Spinal cord (tissue), 9 donors: ENCODE measurements at regions not wholly inside any gene's neighbourhood (a gene's known extent, or its start where the extent isn't known, plus 50 kb on each side); places are given as distances from the start of the nearest gene placed in this dataset.

ENCODE experiments used
- DNase-seq, 6 donors: peaks; one replicate each; pipeline versions ENCODE4 v3.0.0 to v3.0.0-alpha.2; 2013 to 2015; ENCODE audit warnings: low spot score in 6 of 6, low read depth in 4 of 6
- H3K27ac ChIP-seq: one replicate; pipeline ENCODE4 v1.5.1; 2013; ENCODE audit warnings: low read depth, low read length, control low read depth
- H3K27me3 ChIP-seq: one replicate; pipeline ENCODE4 v1.6.1; 2013; ENCODE audit warnings: low read length; ENCODE audit not compliant: control insufficient read depth, insufficient read depth
- H3K36me3 ChIP-seq: one replicate; pipeline ENCODE4 v1.6.1; 2013; ENCODE audit warnings: low read length; ENCODE audit not compliant: control insufficient read depth, insufficient read depth
- H3K4me1 ChIP-seq: one replicate; pipeline ENCODE4 v1.6.1; 2013; ENCODE audit warnings: low read length; ENCODE audit not compliant: control insufficient read depth, insufficient read depth
- H3K4me3 ChIP-seq: one replicate; pipeline ENCODE4 v1.5.1; 2013; ENCODE audit warnings: low read depth, low read length, control low read depth
- H3K9me3 ChIP-seq: one replicate; pipeline ENCODE4 v1.6.1; 2013; ENCODE audit warnings: low read length; ENCODE audit not compliant: control insufficient read depth, insufficient read depth
- WGBS: methylation state at CpG from one replicate; pipeline ENCODE4 v1.1.5; 2013; ENCODE audit warnings: missing lambda C conversion rate; ENCODE audit not compliant: insufficient coverage; 5-methylcytosine and 5-hydroxymethylcytosine counted together
- donor health status: healthy.

- Histone ChIP-seq H3K9me3 (no peaks in the 10 kb centered on the region), H3K36me3 (no peaks in the 10 kb centered on the region), H3K4me1 (peaks cover 52% of the 10 kb centered on the region), H3K27ac (no peak overlapping the region), H3K4me3 (no peak overlapping the region), H3K27me3 (no peaks in the 10 kb centered on the region)
- no peak for DNase-seq
- WGBS, result 66% methylated on average over 28 of the region's 30 CpGs
Measured at GRCh38 chr2:240289701-240290431, 145.6 kb upstream of the GPC1 start.

DNA sequence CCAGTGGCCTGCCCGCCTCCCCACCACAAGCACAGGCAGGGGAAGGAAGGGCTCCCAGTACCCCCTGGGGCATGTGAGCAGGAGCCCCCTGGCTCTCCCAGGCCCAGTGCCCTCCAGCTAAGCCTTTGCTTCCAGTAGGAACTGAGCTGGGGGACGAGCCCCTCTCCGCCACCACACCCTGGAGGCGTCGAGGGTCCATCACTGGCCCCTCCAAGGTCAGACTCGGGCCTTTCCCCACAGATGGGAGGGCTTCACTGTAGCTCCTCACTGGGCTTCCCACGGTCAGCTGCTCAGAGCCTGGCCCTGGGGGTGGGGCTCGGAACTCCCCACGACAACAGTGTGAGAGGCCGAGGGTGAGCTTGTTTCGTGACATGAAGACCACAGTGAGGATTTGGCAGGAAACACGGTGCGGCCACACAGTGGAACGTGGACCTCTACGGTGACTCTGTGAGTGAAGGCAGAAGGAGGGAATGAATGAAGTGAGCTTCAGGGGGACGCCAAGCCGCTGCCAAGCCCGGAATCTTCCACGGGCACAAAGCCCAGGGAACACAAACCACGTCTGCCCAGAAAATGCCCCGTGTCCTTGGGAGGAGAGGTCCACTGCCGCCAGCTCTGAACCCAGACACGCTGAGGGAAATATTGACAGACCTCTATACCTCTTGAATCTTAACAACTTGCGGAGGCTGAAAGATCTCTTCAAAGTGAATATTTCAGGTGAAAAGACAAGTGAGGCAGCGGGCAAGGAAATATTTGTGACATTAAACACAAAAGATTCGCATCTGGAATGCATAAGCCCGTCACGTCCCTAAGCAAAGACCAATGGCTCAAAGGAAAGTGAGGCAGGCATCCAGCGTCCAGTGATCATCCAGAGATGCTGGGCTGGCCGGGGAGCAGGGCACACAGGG, 144.8 kb upstream of the GPC1 start:
- peaks cover 58% of the 10 kb centered on the region for H3K4me1 ChIP-seq
- H3K9me3 ChIP-seq, result no peaks in the 10 kb centered on the region
- H3K36me3 ChIP-seq, result no peaks in the 10 kb centered on the region
- 91% methylated on average over 29 of the region's 30 CpGs for WGBS
- no peak for DNase-seq
- H3K27me3 ChIP-seq, result no peaks in the 10 kb centered on the region
- H3K4me3 ChIP-seq, result no peak overlapping the region
- no peak overlapping the region for H3K27ac ChIP-seq

DNA sequence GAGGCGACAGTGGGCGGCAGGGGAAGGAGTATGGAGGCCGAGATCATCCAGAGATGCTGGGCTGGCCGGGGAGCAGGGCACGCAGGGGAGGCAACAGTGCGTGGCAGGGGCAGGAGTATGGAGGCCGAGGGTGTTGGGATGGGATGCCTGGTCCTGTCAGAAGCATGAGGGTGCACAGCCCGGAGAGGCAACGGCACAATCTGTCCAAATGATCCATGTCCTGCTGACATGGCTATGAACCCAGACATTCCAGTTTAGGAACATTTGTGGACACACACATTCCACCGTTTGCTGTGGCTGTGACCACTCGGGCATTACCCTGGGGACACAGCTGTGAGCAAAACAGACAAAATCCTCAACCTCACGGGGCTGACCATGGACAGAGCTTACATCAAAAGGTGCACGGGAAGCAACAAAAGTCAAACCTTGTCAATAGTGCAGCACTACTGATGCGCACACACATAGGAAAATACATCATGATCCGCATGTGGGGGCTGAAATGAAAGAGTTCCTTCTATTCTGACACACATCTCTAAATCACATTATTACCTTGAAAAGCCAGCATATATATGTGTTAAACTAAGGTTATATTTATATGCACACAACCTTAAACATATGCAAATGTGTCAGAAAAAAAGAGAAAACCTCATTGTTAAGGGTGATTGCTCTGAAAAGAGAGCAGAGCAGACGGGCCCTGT, 144.0 kb upstream of the GPC1 start:
- H3K4me3 ChIP-seq, result no peak overlapping the region
- no peak overlapping the region for H3K27ac ChIP-seq

DNA sequence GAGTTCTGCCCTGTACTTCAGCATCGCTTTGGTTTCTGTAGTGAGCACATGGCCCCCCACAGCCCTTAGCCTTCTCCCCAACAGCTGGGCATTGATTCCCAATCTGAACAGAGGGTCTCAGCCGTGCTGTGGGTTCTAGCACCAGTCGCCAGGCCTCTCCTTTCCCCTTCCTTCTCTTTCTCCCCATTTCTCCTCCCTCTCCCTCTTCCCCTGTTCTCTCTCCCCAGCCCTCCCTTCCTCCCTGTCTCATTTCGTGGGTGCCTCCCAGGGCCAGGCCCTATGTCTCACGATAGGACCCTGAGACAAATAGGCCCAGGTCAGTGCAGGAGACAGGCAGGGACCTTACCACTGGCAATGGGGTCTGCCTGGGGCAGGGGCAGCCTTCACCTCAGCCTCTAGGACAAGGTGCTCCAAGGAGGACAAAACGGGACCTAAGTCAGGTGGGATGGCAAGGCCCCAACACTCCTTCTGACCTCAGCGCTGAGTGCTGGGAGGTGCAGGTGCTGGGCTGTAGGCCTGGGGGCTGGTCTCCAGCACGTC, 143.4 kb upstream of the GPC1 start:
- Histone ChIP-seq H3K4me1 (peaks cover 63% of the 10 kb centered on the region), H3K36me3 (no peaks in the 10 kb centered on the region), H3K27ac (no peak overlapping the region), H3K9me3 (no peaks in the 10 kb centered on the region), H3K4me3 (no peak overlapping the region), H3K27me3 (no peaks in the 10 kb centered on the region)
- WGBS, result 75% methylated on average over 7 of the region's 8 CpGs
- no peak for DNase-seq

More for the DNA sequence above, 144.0 kb upstream of the GPC1 start:
- DNase-seq, result no peak
- Histone ChIP-seq H3K36me3 (no peaks in the 10 kb centered on the region), H3K27me3 (no peaks in the 10 kb centered on the region), H3K9me3 (no peaks in the 10 kb centered on the region), H3K4me1 (peaks cover 63% of the 10 kb centered on the region)
- 78% methylated on average over 13 of the region's 16 CpGs for WGBS

GRCh38 chr2:240292619-240293525, 142.6 kb upstream of the GPC1 start:
- 66% methylated on average over 15 of the region's 15 CpGs for WGBS
- peaks cover 63% of the 10 kb centered on the region for H3K4me1 ChIP-seq
- H3K27ac ChIP-seq, result no peak overlapping the region

GRCh38 chr2:240293557-240294461, 141.7 kb upstream of the GPC1 start:
- Histone ChIP-seq H3K4me3 (no peak overlapping the region), H3K9me3 (no peaks in the 10 kb centered on the region), H3K27me3 (no peaks in the 10 kb centered on the region), H3K4me1 (peaks cover 64% of the 10 kb centered on the region), H3K27ac (no peak overlapping the region), H3K36me3 (no peaks in the 10 kb centered on the region)
- WGBS, result 40% methylated on average over 19 of the region's 24 CpGs
- DNase-seq, result peak in 2 of 6 donors; percentile 40 to 55

More at GRCh38 chr2:240292619-240293525, 142.6 kb upstream of the GPC1 start:
- Histone ChIP-seq H3K27me3 (no peaks in the 10 kb centered on the region), H3K9me3 (no peaks in the 10 kb centered on the region), H3K4me3 (no peak overlapping the region), H3K36me3 (no peaks in the 10 kb centered on the region)
- peak in 1 of 6 donors; percentile 67 for DNase-seq

- Histone ChIP-seq H3K36me3 (no peaks in the 10 kb centered on the region), H3K9me3 (no peaks in the 10 kb centered on the region), H3K27ac (no peak overlapping the region), H3K4me1 (peaks cover 68% of the 10 kb centered on the region), H3K27me3 (no peaks in the 10 kb centered on the region), H3K4me3 (no peak overlapping the region)
- DNase-seq, result no peak
- 83% methylated on average over 3 of the region's 5 CpGs for WGBS
Measured at GRCh38 chr2:240294514-240294913, 140.9 kb upstream of the GPC1 start.
